HepG2 (cell line): ENCODE measurements at regions not wholly inside any gene's neighbourhood (a gene's known extent, or its start where the extent isn't known, plus 50 kb on each side); places are given as distances from the start of the nearest gene placed in this dataset.
A peak's percentile ranks its signal among the peaks of the same experiment; 100 is the strongest.

Experiments used
- ATAC-seq: fragments of 200-7000 bp; cut with Tn5 transposase; 3 replicates; pipeline ENCODE4 v1.9.1; 2020; ENCODE audit warnings: mild to moderate bottlenecking, moderate library complexity
- BruUV-seq: library from RNA; stranded (reverse); fragments of 400-500 nt; replicated peaks from 2 replicates; lab custom pipeline; 2021; lab: Mats Ljungman, UMichigan
- CTCF ChIA-PET: fragments of 300-600 bp; formaldehyde crosslinking; extraction: SDS; loops from one replicate; lab custom pipeline; 2021; ENCODE audit warnings: low total read pairs, inconsistent platforms, low intra/inter-chr PET ratio; lab: Yijun Ruan, JAX
- POLR2A ChIA-PET: fragments of 350-600 bp; sonication (Branson Sonifier 250); formaldehyde crosslinking; loops from one replicate; lab custom pipeline; 2020; ENCODE audit warnings: antibody characterized with exemption, inconsistent platforms; lab: Yijun Ruan, JAX
- DNase-seq: peaks from one replicate; pipeline ENCODE4 v3.0.0-alpha.2; 2015; ENCODE audit warnings: low spot score
- FAIRE-seq: peaks from 3 replicates; lab custom pipeline; 2011; peaks lifted over from hg19 to GRCh38; lab: Jason Lieb, UNC
- H2AFZ ChIP-seq: one replicate; pipeline ENCODE4 v1.6.1; 2011; ENCODE audit warnings: low read length, inconsistent platforms
- H3K27ac ChIP-seq: fragments of 300-600 bp; 3 replicates; pipeline ENCODE4 v1.8.0; 2011; ENCODE audit warnings: mixed run types, mild to moderate bottlenecking, mixed read lengths, low read length, inconsistent platforms; ENCODE audit not compliant: insufficient read depth; ENCODE audit errors: extremely low read length
- H3K27me3 ChIP-seq, 2 experiments: fragments of 200-600 bp in 1 of 2; 2 replicates in 1 of 2; 3 replicates in 1 of 2; pipeline versions ENCODE4 v1.6.0 to v1.8.0; 2011; ENCODE audit warnings: low read length in 2 of 2, mild to moderate bottlenecking in 2 of 2, moderate library complexity in 2 of 2, inconsistent platforms in 1 of 2; ENCODE audit not compliant: insufficient read depth in 2 of 2, control insufficient read depth in 1 of 2
- H3K36me3 ChIP-seq, 2 experiments: fragments of 200-600 bp in 1 of 2; replicated peaks in 1 of 2; 2 replicates in 1 of 2; 3 replicates in 1 of 2; pipeline versions ENCODE4 v1.5.1 to v1.8.0; 2011; ENCODE audit warnings: low read length in 2 of 2, inconsistent platforms in 1 of 2; ENCODE audit not compliant: insufficient read depth in 2 of 2, control insufficient read depth in 1 of 2
- H3K4me1 ChIP-seq: 2 replicates; pipeline ENCODE4 v1.5.1; 2012; ENCODE audit warnings: low read length, inconsistent platforms; ENCODE audit not compliant: insufficient read depth
- H3K4me2 ChIP-seq: 2 replicates; pipeline ENCODE4 v1.6.0; 2011; ENCODE audit warnings: low read depth, low read length, inconsistent platforms
- H3K4me3 ChIP-seq, 3 experiments: fragments of 200-600 bp in 1 of 3; sonication (generic), shearing (Covaris generic) in 1 of 3; replicated peaks in 1 of 3; 2 replicates each; pipeline ENCODE4 v1.5.1; 2011 to 2016; ENCODE audit warnings: low read length in 3 of 3, inconsistent platforms in 2 of 3, low read depth in 2 of 3, mild to moderate bottlenecking in 2 of 3, control low read depth in 1 of 3, mixed read lengths in 1 of 3; ENCODE audit not compliant: insufficient read depth in 1 of 3
- H3K79me2 ChIP-seq: one replicate; pipeline ENCODE4 v1.6.1; 2011; ENCODE audit warnings: low read length, inconsistent platforms; ENCODE audit not compliant: insufficient read depth
- H3K9ac ChIP-seq: 2 replicates; pipeline ENCODE4 v1.6.0; 2011; ENCODE audit warnings: mild to moderate bottlenecking, low read depth, low read length, inconsistent platforms; ENCODE audit not compliant: insufficient read depth
- H3K9me3 ChIP-seq: 2 replicates; pipeline ENCODE4 v1.5.1; 2012; ENCODE audit warnings: mild to moderate bottlenecking, low read length
- H4K20me1 ChIP-seq: 2 replicates; pipeline ENCODE4 v1.6.0; 2011; ENCODE audit warnings: inconsistent platforms, mild to moderate bottlenecking, low read length, moderate library complexity; ENCODE audit not compliant: insufficient read depth
- GMEB2 ChIP-seq: IDR thresholded peaks from 2 replicates; pipeline ENCODE4 v1.6.1; 2016; ENCODE audit warnings: missing biosample characterization, missing genetic modification reagents, low read depth
- KIAA2018 ChIP-seq: sonication (generic); formaldehyde crosslinking; IDR thresholded peaks from 2 replicates; pipeline ENCODE4 v1.5.0; 2020; ENCODE audit warnings: mild to moderate bottlenecking, missing genetic modification reagents, borderline replicate concordance
- PRMT3 ChIP-seq: sonication (generic); formaldehyde crosslinking; IDR thresholded peaks from 2 replicates; pipeline ENCODE4 v1.8.1; 2022; ENCODE audit warnings: low read depth, mild to moderate bottlenecking, moderate library complexity, missing genetic modification reagents, borderline replicate concordance
- ZBTB38 ChIP-seq: sonication (generic); formaldehyde crosslinking; IDR thresholded peaks from 2 replicates; pipeline ENCODE4 v1.5.1; 2020; ENCODE audit warnings: mild to moderate bottlenecking, missing genetic modification reagents
- ZNF142 ChIP-seq: sonication (generic); formaldehyde crosslinking; IDR thresholded peaks from 2 replicates; pipeline ENCODE4 v1.4.0; 2020; ENCODE audit warnings: missing genetic modification reagents
- in situ Hi-C: cut with HindIII; loops from 2 replicates; pipeline ENCODE4 v1.10.0; 2017; ENCODE audit warnings: low pct_unique_long_range_greater_than_20kb; ENCODE audit not compliant: extremely low pct_ligation_motif_present
- intact Hi-C: fragments of 100-400 bp; cut with micrococcal nuclease; formaldehyde crosslinking; loops from one replicate; pipeline ENCODE4 v1.10.0; 2022; ENCODE audit not compliant: unreplicated experiment

- Histone ChIP-seq H3K4me1 (no peaks in the 10 kb centered on the region), H3K9me3 (peaks cover 14% of the 10 kb centered on the region), H3K79me2 (no peaks in the 10 kb centered on the region), H3K27me3 (no peaks in the 10 kb centered on the region; a peak in 1 of 5 replicates), H4K20me1 (no peaks in the 10 kb centered on the region), H3K9ac (no peak overlapping the region), H3K27ac (no peak overlapping the region), H3K36me3 (no peaks in the 10 kb centered on the region), H3K4me2 (no peak overlapping the region), H3K4me3 (no peak overlapping the region), H2AFZ (no peak overlapping the region)
- in situ Hi-C loops (no loop called here), intact Hi-C loops (loop anchor here (10.0 kb wide), 1 partner anchor 628 kb away; no protein-coding TSS in a partner anchor)
- 0 out of 3 replicates have a peak, but pooled peaks have one; percentile 38 for ATAC-seq
- no peak for DNase-seq
- POLR2A ChIA-PET, result no interaction called here
- no TSS peak for BruUV-seq
- CTCF ChIA-PET, result no interaction called here
- FAIRE-seq, result no peak
- TF ChIP-seq PRMT3 (CRISPR knock-in tag) (no peak), ZBTB38 (CRISPR knock-in tag) (no peak), KIAA2018 (CRISPR knock-in tag) (no peak), GMEB2 (CRISPR knock-in tag) (no peak), ZNF142 (CRISPR knock-in tag) (no peak)
Observed at GRCh38 chr13:105202354-105202753, 1333.1 kb downstream of the EFNB2 start.
